LNCaP clone FGC (cell line): ENCODE measurements at regions not wholly inside any gene's neighbourhood (a gene's known extent, or its start where the extent isn't known, plus 50 kb on each side); places are given as distances from the start of the nearest gene placed in this dataset.

Experiments
- DNase-seq: peaks from one replicate; pipeline ENCODE4 v3.0.0-alpha.2; 2011; ENCODE audit warnings: low read depth
- H3K4me3 ChIP-seq: 2 replicates; pipeline ENCODE4 v1.5.1; 2011; ENCODE audit warnings: mild to moderate bottlenecking, low read depth, low read length, control low read depth
- CTCF ChIP-seq: IDR thresholded peaks from 2 replicates; pipeline ENCODE4 v1.5.1; 2012; ENCODE audit warnings: mild to moderate bottlenecking; ENCODE audit not compliant: control insufficient read depth, insufficient read depth; ENCODE audit errors: extremely low read depth

GRCh38 chr2:341017-341542, 53.2 kb upstream of the ALKAL2 start:
- no peak for DNase-seq
- no peak for TF ChIP-seq CTCF
- no peak overlapping the region for H3K4me3 ChIP-seq
